BE2C (cell line): ENCODE measurements at regions not wholly inside any gene's neighbourhood (a gene's known extent, or its start where the extent isn't known, plus 50 kb on each side); places are given as distances from the start of the nearest gene placed in this dataset.

Source experiments
- DNase-seq: peaks from one replicate; pipeline ENCODE4 v3.0.0-alpha.2; 2020
- H3K27me3 ChIP-seq: fragments of 250-450 bp; sonication (Bioruptor Pico); 2 replicates; pipeline ENCODE4 v1.5.1; 2020; ENCODE audit warnings: mild to moderate bottlenecking
- H3K36me3 ChIP-seq: fragments of 250-450 bp; sonication (Bioruptor Pico); 2 replicates; pipeline ENCODE4 v1.5.1; 2020; ENCODE audit warnings: mild to moderate bottlenecking
- H3K4me1 ChIP-seq: fragments of 250-450 bp; sonication (Bioruptor Pico); 2 replicates; pipeline ENCODE4 v1.5.1; 2020
- H3K4me3 ChIP-seq: 2 replicates; pipeline ENCODE4 v1.5.1; 2011; ENCODE audit warnings: low read depth, low read length
- H3K9me3 ChIP-seq: fragments of 250-450 bp; sonication (Bioruptor Pico); 2 replicates; pipeline ENCODE4 v1.5.1; 2020
- TF ChIP-seq, protein P1 (sequence below): IDR thresholded peaks from 2 replicates; pipeline ENCODE4 v1.5.1; 2012; ENCODE audit warnings: mild to moderate bottlenecking, low read depth, low read length

DNA sequence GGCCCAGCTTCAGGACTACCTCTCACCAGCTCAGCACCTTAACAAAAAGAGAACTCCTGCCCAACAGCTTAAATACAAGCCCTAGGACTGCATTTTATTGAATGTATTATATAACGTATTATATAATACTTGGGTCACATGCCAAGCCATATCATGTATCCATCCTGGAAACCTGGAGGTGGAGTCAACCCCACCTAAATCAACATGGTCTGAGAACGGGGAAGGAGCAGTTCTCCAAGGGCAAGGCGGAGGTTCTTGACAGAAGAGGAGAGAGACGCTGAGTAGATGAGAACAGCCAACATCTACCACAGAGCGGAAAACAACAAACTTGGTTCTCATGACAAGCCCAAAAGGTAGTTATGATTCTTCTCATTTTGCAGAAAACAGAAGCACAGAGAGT, 163.4 kb downstream of the FGF18 start:
- TF ChIP-seq, protein P1, sequence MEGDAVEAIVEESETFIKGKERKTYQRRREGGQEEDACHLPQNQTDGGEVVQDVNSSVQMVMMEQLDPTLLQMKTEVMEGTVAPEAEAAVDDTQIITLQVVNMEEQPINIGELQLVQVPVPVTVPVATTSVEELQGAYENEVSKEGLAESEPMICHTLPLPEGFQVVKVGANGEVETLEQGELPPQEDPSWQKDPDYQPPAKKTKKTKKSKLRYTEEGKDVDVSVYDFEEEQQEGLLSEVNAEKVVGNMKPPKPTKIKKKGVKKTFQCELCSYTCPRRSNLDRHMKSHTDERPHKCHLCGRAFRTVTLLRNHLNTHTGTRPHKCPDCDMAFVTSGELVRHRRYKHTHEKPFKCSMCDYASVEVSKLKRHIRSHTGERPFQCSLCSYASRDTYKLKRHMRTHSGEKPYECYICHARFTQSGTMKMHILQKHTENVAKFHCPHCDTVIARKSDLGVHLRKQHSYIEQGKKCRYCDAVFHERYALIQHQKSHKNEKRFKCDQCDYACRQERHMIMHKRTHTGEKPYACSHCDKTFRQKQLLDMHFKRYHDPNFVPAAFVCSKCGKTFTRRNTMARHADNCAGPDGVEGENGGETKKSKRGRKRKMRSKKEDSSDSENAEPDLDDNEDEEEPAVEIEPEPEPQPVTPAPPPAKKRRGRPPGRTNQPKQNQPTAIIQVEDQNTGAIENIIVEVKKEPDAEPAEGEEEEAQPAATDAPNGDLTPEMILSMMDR = no peak

DNA sequence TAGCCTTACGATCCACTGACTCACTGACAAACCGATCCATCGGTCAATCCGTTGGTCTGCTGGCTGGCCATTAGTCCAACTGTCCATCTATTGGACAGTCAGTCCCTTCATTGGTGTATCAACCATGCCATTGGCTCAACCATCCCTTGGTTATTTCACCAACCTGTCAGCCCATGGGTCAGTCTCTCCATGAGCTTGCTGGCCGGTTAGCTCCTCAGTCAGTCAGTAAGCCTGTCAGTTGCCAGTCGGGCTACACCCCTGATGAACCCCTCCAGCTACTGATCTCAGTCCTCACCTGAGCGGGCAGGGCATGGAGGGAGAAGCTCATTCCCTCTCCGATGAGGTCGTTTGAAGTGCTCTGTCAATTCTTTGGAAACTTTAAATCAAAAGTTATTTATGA, 166.5 kb downstream of the FGF18 start:
- no peaks in the 10 kb centered on the region for H3K9me3 ChIP-seq
- H3K36me3 ChIP-seq = no peaks in the 10 kb centered on the region
- no peak overlapping the region for H3K4me3 ChIP-seq
- no peak for DNase-seq
- H3K4me1 ChIP-seq = no peaks in the 10 kb centered on the region
- H3K27me3 ChIP-seq = no peaks in the 10 kb centered on the region; the same call in none of the 2 replicates
- TF ChIP-seq, protein P1 = no peak

More for the DNA sequence above, 163.4 kb downstream of the FGF18 start:
- no peaks in the 10 kb centered on the region for H3K9me3 ChIP-seq
- no peak overlapping the region for H3K4me3 ChIP-seq
- H3K4me1 ChIP-seq = no peaks in the 10 kb centered on the region
- no peaks in the 10 kb centered on the region; the same call in 1 of the 2 replicates for H3K27me3 ChIP-seq
- H3K36me3 ChIP-seq = no peaks in the 10 kb centered on the region
- no peak for DNase-seq

DNA sequence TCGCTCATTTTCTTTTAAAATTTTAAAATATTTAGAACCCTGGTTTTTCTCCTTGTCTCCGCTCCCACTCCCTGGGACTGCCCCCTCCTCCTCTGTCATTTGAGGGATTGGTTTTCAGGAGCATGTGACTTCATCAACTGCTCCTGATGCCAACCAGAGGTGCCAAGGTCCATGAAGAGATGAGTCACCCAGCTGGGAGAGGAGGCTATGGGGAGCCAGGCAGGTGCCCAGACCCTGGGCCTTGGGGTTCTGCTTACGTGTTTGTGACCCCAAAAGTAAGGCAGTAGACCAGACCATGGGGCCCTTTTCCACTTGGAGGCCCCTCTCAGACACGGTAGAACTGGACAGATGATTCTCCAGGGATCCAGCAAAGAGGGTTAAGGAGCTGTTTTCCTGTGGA, 167.0 kb downstream of the FGF18 start:
- H3K4me3 ChIP-seq = no peak overlapping the region
- H3K9me3 ChIP-seq = no peaks in the 10 kb centered on the region
- DNase-seq = no peak
- no peaks in the 10 kb centered on the region; the same call in none of the 2 replicates for H3K27me3 ChIP-seq
- TF ChIP-seq, protein P1 = no peak
- no peaks in the 10 kb centered on the region for H3K4me1 ChIP-seq
- H3K36me3 ChIP-seq = no peaks in the 10 kb centered on the region

DNA sequence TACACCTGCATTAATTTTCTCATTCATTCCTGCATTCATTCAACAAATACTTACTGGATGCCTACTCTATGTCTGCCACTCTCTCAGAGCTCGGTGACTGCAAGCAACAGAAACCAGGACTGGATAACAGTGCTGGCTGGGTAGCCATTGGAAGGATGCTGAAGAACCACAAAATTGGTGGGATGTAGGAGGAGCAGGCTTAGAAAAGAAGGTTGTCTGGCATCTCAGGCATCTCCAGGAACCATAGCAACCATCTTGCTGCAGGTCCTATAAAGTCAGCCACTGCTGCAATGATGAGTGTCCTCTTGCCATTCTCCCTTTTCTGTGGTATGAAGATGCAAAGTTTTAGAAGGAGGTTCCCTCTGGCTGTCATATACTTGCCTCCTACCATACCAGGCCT, 168.6 kb downstream of the FGF18 start:
- TF ChIP-seq, protein P1 = no peak
- no peak for DNase-seq
- Histone ChIP-seq H3K4me3 (no peak overlapping the region), H3K36me3 (no peaks in the 10 kb centered on the region), H3K9me3 (no peaks in the 10 kb centered on the region), H3K4me1 (no peaks in the 10 kb centered on the region), H3K27me3 (no peaks in the 10 kb centered on the region; the same call in none of the 2 replicates)

DNA sequence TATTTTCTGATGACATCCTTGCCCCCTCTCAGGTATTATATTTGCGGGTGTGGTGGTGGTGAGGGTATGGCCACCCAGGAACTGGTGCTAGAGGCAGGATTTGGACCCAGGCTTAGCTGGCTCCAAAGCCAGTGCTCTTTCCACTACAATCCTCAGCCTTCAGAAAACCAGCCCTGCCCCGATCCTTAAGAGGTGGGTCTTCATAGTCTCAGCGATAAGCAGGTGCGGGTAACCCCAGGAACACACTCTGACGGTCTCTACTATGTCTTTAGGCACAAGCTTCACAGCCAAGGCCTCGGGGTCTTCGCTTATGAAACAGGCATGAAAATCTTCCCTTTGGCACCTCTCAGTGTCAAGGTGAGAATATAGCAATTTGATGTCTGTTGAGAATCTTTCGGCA, 169.3 kb downstream of the FGF18 start:
- TF ChIP-seq, protein P1 = no peak
- H3K27me3 ChIP-seq = no peaks in the 10 kb centered on the region; the same call in none of the 2 replicates
- H3K4me1 ChIP-seq = no peaks in the 10 kb centered on the region
- no peaks in the 10 kb centered on the region for H3K9me3 ChIP-seq
- no peak overlapping the region for H3K4me3 ChIP-seq
- DNase-seq = no peak
- no peaks in the 10 kb centered on the region for H3K36me3 ChIP-seq

DNA sequence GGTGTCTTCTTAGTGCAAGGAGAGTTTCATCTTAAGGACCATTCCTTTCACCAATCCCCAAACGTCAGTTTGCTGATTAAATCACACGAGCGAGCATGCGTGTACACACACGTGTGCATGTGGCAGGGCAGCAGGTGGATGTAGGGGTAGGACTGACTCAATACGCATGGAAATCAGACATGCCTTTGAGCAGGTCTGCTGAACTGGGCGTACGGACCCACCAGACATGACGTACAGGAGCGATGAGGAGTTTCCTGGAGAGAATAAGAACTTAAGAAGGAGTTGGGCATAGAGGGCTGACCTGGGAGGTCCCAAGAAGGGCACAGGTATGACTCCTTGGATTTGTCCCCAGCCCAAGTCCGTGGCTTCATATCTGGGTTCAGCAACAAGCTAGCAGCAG, 170.0 kb downstream of the FGF18 start:
- Histone ChIP-seq H3K27me3 (no peaks in the 10 kb centered on the region; the same call in none of the 2 replicates), H3K4me3 (no peak overlapping the region), H3K9me3 (no peaks in the 10 kb centered on the region), H3K4me1 (no peaks in the 10 kb centered on the region), H3K36me3 (no peaks in the 10 kb centered on the region)
- TF ChIP-seq, protein P1 = no peak
- DNase-seq = no peak
